Adrenal gland (tissue), 5 donors: ENCODE measurements at regions not wholly inside any gene's neighbourhood (a gene's known extent, or its start where the extent isn't known, plus 50 kb on each side); places are given as distances from the start of the nearest gene placed in this dataset.

Experiments used
- POLR2A ChIP-seq, 2 donors: fragments of 450-650 bp; IDR thresholded peaks; one replicate each; pipeline ENCODE4 v1.6.1; 2017; ENCODE audit warnings: antibody characterized with exemption in 2 of 2, mild to moderate bottlenecking in 2 of 2, moderate library complexity in 1 of 2
- TF ChIP-seq, protein P1 (sequence below), 6 experiments: fragments of 450-650 bp in 4 of 6; fragments of 200-600 bp in 2 of 6; sonication (generic) in 1 of 6; IDR thresholded peaks; 1 replicate in 5 of 6; 2 replicates in 1 of 6; pipeline versions ENCODE4 v1.5.1 to v1.8.0; 2016 to 2021; ENCODE audit warnings: antibody characterized with exemption in 6 of 6, mild to moderate bottlenecking in 2 of 6, moderate library complexity in 1 of 6
- donor health status: DM: no; HTN: no; CAD: no.

DNA sequence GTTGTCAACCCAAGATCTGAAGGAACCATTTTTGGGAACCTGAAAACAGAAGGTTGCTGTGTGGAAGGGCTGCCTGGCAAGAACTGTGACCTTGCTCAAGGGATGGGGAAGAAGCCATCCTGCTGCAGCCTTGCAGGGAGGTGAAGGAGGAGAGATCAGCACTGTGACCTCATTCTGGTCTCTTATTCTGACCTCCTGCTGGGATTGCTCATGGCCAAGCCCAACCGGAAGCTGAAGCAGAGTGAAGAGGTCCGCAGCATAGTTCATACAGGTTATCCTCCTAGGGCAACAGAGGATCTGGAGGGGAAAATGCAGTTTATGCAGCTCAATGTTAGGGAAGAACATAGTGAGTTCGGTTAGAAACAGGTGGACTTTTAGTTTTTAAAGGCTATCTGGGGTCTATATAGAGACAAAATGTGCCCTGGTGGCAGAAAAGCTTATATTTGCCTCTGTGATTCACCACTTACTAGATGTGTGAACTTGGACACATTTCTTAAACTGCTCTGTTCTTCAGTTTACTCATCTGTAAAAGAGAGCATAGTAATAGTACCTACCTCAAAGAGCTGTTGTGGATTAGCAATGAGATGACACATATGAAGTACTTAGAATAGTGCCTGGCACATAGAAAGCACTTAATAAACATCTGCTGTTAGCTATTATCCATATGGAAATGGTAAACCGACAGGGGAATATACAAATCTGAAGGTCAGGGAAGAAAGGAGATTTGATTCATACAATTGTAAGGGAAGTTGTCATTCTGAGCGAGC, 57.9 kb upstream of the BNC2 start:
- TF ChIP-seq, protein P1, sequence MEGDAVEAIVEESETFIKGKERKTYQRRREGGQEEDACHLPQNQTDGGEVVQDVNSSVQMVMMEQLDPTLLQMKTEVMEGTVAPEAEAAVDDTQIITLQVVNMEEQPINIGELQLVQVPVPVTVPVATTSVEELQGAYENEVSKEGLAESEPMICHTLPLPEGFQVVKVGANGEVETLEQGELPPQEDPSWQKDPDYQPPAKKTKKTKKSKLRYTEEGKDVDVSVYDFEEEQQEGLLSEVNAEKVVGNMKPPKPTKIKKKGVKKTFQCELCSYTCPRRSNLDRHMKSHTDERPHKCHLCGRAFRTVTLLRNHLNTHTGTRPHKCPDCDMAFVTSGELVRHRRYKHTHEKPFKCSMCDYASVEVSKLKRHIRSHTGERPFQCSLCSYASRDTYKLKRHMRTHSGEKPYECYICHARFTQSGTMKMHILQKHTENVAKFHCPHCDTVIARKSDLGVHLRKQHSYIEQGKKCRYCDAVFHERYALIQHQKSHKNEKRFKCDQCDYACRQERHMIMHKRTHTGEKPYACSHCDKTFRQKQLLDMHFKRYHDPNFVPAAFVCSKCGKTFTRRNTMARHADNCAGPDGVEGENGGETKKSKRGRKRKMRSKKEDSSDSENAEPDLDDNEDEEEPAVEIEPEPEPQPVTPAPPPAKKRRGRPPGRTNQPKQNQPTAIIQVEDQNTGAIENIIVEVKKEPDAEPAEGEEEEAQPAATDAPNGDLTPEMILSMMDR (IDR thresholded peaks at IDR 0.05), result no peak
- TF ChIP-seq POLR2A (IDR thresholded peaks at IDR 0.05), result no peak
